Stimulated activated CD4-positive, alpha-beta T cell treated with anti-CD3 and anti-CD28 coated beads, Interleukin-4, amount 100 ng/mL, for 1 hour (primary cell): ENCODE measurements at regions not wholly inside any gene's neighbourhood (a gene's known extent, or its start where the extent isn't known, plus 50 kb on each side); places are given as distances from the start of the nearest gene placed in this dataset.
"Not testable (repeated sequence)": the region's sequence is repeated elsewhere in the genome, so short reads cannot be mapped to it uniquely, and the experiment has no call there.

Experiments
- DNase-seq: peaks from one replicate; pipeline ENCODE4 v3.0.0-alpha.2; 2020

DNA sequence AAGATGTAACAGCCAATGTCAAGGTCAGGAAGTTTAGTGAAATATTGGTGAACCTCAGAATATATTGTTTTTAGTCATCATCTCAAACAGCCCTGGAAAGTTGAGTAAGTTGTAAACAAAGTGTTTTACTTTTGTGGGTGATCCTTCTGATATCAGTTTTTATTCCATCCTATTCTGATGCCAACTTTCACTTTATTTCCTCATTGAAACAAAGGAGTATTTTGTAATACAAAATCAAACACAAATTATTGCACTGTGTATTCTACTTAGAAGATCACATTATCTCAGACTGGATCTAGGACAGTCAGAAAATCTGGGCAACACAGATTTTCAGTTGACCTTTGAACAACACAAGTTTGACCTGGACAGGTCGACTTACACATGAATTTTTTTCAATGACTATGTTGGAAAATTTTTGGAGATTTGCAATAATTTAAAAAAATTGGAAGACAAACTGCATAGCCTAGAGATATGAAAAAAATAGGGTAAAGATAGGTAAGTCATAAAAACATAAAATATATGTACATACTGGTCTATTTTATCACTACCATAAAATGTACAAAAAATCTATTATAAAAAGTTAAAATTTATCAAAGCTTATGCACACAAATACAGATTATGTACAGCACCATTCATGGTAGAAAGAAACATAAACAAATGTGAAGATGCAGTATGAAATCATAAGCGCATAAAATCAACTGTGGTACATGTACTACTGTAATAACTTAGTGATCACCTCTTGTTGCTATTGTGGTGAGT lies 709.1 kb upstream of the FAM241A start:
- no peak for DNase-seq

DNA sequence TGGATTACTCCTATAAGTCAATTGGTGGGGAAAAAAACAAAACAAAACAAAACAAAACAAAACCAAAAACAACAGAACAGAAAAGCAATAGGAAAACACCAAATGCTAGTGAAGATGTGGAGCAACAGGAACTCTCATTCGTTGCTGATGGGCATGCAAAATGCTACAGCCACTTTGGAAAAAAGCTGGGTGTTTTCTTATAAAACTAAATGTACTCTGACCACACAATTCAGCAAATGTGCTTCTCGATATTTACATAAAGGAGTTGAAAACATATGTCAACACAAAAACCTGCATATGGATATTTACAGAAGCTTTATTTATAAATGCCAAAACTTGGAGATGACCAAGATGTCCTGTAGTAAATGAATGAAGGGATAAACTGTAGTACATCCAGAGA lies 703.6 kb upstream of the FAM241A start:
- no peak for DNase-seq

DNA sequence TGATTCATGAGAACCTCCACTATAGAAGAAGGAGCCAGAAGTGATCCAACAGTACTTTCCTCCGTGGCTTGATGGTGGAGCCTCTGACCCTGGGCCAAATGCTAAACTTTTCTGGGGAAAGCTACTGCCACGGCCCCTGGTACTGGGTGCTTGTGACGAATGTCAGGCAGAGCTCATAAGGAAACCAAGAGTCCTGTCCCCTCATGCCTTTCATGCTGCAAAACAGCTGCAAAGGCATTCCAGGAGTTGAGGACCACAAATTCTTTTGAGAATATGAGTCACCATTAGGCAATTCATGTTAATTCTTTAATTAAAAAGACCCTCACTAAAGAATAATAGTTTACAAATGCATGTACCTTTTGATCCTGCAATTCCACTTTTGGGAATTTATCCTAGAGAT lies 700.4 kb upstream of the FAM241A start:
- DNase-seq: not testable (repeated sequence)

DNA sequence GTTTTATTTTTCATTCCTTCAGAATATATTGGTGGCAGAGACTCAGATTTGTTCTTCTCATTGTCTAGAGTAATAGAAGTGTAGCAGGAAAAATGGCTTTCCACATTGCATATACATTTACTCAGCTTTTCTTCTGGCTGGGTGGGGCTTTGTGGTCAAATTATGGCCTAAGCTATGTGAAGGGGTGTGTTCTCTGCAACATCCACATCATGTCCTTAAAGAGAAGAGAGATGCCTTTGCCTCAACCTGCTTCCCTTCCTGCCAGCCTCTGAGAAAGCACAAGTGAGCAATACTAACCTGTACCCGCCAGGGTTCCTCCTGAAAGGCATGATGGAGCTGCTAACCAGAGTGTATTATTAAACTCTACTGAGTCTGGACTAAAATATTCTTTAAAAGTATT lies 695.6 kb upstream of the FAM241A start:
- DNase-seq: no peak

DNA sequence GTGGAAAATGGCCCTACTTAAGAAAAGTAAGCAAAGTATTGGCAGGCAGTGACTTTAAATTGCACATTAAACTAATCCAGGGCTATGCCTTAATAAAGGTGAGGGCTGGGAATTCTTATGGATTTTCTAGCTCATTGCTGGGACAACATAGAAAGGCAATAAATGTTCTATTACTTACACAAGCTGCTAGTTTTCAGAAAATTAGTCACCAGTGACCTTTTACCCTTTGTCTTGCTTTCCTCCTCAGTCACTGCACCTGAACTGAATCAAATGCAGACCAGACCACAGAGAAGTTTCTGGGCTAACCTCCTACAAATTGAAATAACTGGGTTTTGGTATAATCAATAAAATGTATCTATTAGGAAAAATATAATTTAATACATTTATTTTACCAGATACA lies 694.4 kb upstream of the FAM241A start:
- DNase-seq: no peak

DNA sequence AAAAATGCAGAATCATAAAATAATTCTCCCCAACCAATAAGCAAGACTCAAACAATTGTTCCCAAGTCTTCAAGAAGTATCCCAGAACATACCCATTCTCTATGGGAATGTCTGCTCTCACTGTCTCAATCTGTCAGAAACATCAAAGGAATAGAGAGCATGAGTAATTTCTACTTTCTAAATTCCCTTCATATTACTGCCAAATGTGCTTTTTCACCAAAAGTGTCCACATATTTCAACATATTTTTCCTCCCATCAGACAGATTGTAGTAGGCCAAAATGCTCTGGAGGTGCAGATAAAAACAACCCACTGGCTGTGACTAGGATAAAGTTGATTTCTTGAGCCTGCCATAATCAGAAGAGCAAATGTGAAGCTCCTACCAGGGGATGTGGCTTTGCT lies 692.0 kb upstream of the FAM241A start:
- DNase-seq: no peak

DNA sequence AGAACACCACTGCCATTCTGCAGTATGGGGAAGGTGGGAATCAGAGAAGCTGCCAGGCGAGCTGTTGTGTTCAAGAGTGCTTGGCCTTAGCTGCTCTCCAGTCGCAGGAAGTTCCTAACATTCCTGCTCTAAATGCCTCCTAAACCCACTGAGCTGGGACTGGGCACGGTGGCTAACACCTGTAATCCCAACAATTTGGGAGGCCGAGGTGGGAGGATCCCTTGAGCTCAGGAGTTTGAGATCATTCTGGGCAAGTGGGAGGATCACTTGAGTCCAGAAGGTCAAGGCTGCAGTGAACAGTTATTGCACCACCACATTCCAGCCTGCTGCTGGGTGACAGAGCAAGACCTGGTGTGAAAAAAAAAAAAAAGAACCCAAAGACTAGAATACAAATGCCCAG lies 690.3 kb upstream of the FAM241A start:
- DNase-seq: no peak

DNA sequence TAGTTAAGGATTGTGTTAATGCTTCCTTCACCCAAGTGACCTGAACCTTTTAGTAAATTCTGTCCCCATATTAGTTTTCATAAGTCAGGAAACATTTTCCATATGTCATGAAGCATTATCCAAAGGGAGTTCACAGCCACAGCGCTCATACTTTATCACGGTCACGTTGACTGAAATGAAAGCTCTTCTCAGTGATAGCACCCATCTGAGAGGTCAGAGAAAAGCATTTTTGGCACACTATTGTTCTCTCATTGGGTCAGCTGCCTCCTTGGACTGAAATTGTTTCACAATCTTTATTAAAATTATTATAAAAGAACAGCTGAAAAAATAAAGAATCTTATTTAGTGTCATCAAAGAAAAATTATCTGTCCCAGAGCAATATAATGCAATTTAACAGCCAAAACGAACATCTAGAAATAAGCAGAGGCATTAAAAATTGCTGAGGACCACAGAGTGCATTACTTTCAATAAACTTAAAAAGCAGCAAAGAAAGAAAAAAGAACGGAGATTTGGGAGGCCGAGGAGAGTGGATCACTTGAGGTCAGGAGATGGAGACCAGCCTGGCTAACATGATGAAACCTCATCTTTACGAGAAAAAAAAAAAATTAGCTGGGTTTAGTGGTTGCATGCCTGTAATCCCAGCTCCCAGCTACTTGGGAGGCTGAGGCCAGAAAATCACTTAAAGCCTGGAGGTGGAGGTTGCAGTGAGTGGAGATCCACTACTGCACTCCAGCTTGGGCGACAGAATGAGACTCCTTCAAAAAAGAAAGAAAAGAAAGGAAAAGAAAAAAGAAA lies 680.8 kb upstream of the FAM241A start:
- DNase-seq: no peak

DNA sequence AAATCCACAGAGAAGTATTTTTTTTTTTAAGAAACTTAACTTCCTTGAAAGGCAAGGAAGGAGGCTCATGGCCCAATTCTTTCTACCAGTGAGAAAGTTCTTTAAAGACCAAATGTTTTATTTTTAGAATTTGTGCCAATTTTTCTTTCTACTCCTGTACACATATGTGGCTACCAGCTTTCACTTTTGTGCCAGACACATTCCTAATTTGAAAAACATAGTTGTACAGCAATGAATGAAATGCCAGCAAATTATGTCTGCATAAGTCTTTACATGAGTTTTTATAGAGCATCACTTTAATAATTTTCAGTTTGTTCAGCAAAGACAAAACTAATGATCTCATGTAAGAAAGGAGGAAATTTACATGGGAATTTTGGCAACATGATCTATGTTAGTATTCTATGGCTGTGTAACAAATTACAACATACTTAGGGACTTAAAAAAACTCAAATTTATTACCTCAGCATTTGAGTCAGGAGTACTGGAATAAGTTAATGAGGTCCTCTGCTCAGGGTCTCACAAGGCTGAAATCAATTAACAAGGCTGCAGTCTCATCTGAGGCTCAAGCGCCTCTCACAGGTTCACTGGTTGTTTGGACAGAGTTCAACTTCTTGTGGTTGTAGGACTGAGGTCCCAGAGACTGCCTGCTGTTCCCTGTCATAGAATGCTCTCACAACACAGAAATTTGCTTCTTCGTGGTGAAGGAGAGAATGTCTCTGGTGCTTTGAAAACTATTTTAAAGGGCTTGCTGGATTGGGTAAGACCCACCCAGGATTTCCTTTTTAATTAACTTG lies 678.2 kb upstream of the FAM241A start:
- DNase-seq: no peak

DNA sequence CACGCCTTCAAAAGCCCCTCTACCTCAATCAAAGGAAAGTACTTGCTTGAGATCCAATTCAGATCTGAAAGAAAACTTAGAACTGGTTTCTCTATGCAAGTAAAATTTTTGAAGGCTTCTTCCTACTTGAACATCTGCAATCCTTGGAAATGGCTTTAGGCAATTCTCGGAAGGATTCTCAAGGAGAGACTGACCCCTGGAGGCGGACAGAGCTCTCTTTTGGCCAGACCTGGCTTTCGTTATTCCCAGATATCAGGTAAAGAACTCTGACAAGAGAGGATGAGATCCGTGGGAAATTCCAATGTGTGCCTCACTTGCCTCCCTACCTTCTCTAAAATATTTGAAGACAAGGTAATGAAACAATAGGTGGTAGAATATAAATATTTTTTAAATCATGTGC lies 670.3 kb upstream of the FAM241A start:
- no peak for DNase-seq

DNA sequence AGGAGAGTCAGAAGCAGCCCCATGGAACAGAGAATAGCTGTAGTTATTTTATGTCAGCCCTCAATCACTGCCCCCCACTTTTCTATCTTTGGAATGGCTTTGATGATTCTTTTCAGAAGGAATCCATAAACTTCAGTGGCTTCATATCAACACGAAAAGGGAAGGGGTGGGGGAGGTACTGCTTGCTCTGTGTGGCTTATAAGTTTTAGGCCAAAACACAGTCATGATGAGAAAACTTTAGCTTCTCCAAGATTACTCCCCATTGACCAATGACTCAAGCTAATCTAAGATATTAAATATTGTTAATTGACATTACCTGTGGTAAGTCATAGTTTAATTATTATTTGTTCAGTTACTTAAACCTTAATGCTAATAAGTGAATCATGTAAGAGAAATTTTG lies 669.6 kb upstream of the FAM241A start:
- DNase-seq: no peak

DNA sequence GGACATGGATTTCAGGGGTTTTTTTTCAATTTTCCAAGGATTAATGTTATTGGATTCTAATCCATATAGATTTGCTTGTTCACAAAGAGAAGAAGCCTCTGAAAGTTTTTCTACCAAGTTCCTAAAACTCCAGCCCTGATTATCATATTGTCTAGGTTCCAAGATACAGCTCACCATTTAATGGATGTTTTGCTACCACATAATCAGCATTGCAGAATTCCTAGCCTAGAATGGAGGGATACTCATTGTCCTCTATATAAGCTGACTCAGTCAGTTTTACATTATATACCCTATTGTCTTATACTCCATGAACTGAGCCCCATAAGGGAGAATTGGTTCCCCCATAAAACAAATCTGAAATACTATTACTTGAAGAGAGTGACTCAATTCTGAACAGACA lies 664.7 kb upstream of the FAM241A start:
- no peak for DNase-seq

DNA sequence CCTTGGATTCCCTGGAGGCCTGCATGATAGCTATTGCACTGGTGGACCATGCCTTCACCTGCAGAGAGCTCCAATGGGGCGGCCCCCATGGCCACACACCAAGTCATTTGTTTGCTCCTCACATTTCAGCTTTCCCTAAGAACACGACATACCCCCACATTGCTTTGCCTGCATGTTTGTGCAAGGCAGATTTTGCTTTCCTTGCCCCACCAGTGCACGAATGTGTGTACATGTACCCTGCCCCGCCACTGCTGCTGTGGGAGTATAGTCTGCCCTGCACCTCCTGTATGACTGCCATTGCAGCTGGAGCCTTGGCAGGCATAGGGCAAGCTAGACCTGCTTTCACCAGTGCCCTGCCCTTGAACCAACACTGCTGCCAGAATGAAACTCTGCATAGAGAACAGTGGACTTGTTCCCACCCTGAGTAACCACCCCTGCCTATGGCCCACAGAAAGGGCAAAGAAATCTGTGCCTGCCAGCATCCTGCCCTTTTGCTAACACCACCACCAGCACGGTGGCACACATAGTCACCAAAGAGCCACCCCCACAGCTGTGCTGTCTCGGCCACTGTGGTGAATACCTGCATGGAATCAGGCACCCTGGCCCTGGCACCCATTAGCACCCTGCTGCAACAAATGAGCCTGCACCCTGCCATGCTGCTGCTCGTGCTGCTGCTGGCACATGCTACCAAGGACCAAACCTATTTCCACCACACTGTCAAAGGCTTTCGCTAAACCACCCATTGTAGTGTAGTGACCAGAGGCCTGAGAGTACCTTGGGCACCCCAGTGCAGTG lies 661.7 kb upstream of the FAM241A start:
- DNase-seq: no peak

DNA sequence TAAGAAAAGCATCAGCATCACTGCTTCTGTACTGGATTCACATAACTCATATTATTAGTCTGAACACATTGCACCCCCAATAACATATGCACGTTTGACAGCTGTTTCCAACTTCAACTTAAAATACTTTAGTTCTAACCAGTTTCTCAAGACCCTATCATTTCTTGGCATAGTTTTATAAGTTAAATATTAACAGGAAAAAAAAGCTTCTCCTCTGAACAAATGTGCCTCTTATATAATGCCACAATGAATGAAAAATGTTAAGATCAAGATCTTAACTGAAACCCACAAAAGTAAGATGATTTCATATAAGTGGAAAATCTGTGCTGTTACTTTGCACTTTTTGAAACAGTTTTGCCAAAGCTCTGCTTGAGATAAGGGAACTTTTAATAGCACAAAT lies 652.8 kb upstream of the FAM241A start:
- DNase-seq: no peak

DNA sequence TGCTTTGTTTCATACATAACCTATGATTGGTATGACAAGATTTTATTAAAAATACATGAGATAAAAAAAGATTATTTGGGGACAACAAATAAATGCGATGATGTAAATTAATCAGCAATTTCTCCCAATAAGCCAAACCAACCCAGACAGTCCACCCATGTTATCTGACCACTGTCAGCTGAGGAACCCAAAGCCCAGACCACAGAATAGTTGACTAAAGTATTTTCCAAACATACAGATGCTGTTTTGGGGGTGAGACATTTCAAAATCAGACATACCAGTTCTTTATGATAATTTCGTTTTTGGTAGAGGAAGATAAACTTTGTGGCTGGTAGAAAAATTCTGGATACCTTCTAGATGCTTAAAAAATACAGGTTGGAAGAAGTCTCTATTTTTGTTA lies 650.8 kb upstream of the FAM241A start:
- DNase-seq: no peak

DNA sequence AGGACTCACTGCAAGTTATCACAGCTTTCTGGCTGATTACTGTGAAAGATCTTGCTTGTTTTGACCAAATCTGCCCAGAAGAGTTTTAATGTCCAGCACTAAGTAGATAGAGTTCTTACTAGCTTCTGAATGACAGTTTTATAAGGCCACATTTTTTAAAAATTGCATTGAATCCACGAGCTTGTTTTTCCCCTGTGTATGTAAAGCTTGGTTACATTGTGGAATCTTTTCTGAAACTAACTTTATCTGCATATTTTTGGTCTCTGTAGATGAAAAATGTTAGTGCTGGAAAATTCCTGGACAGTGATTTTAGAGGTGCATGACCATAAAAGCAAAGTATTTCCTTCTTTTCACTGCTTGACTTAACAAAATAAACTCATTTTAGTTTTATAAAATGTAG lies 650.3 kb upstream of the FAM241A start:
- no peak for DNase-seq

DNA sequence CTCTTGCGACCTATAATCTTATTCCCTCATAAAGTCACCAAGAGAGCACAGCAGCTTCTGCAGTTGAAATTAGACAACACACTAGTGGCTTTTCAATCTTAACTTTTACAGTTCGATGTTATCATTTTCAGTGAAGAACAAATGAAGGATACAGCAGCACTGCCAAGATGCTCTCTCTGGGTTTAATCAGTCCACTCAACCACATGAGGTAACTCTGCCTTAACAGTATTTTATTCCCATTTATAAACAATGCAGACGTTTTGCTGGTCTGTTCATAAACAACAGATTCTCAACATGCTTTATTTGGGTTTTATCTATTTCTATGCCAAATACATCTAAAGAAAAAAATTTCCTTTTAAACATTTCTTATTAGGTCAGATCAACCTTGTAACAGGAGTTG lies 646.0 kb upstream of the FAM241A start:
- no peak for DNase-seq

DNA sequence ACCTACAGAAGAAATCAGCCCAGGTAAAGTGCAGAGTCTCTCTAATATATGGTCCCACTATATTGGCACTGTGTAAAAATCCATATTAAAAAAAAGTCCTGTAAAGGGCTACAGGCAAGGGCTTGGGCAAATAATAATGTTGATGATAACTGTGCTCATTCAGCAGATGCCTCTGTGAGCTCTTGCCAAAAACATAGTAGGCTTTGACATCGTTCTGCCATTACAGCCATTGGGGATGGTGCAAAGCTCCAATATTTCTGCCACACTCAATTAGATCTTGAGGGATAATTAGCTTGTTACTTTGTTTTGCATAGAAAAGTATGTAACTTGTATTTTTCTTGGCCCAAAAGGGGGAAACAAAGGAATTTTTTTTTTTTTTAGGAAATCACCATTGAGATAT lies 645.5 kb upstream of the FAM241A start:
- no peak for DNase-seq

DNA sequence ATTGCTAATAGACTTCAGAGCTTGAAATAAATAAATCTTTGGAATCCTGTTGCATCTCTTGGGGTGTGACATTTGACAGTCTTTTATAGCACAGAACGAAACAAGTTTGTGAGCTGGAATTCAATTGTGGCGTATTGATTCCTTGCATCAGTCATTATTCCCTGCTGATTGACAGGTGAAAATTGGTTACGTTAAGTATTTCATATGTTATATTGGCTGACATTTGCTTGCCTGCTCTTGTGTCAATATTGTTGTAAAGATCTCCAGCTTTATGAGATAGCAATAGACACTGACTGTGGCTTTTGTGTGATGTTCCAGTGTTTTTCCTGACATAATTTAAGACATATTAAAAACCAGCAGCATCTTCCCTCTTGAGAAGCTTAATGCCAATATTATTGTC lies 644.4 kb upstream of the FAM241A start:
- DNase-seq: no peak

DNA sequence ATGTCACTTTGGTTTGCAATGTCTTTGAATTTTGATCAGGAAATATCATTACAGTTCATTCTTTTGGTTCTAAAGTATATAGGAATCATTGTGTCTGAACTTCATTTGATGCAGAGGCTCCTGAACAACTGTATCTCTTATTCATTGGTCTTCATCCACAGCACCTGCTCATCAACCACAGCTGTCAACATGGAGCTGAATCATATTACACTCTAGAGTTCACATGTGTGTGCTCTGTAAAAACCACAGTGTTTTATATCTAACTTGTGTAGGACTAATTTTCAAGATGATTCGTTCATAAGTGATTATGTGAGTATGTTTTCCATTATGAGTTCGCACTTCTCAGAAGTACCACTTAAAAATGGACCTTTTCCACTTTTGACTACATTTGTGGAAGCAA lies 643.3 kb upstream of the FAM241A start:
- no peak for DNase-seq

DNA sequence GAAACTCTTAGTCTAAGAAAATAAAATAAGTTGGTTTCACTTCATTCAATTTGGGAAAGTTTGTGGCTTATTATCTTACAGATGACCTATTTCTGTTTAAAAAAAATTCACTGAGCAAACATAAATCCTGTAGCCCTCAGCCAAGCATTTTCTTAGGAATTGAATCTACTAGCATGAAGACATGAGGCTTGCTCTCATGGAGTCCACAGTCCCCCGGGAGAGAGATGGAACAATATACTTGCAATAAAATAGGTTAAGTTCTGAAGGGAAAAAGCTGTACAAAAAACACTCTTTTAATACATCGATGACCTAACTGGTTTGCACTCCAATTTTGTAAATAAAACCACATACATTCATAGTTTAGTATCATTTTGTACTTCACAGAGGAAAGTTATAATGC lies 642.6 kb upstream of the FAM241A start:
- DNase-seq: no peak

DNA sequence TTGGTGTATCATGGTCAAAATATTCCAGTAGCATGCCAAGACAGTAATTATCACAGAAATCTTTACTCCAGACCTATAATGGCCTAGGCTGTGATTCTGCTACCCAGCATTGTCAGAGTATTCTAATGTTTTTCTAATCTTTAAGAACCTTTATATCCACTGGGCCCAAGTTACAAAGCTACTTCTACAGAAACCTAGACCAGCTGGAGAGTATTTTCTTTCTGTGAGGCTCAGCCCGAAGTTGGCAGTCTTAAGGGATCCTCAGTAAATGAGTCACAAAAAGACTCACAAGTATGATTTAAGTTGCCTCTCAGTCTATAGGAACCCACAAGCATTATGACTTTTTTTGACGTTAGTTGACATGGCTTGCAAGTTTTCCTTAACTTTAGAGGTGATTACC lies 638.5 kb upstream of the FAM241A start:
- no peak for DNase-seq

DNA sequence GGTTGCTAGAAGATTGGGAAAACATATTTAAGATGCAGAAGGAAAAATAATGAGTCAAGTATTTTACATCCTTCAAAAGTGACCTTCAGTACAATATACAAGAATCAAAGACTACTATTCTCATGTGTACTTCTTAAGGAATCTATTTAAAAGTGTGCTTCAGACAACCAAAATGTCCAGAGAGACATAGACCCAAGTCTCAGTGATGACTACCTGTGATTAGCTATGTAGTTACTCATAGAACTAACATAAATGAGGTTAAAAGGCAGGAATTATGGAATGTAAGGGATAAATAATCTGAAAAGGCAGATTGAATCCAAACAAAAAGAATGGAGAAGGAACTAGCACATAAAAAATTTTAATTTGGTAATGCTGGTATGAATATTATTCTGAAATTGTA lies 634.7 kb upstream of the FAM241A start:
- no peak for DNase-seq
